ENCODE measurements at regions not wholly inside any gene's neighbourhood (a gene's known extent, or its start where the extent isn't known, plus 50 kb on each side); places are given as distances from the start of the nearest gene placed in this dataset.

DNA sequence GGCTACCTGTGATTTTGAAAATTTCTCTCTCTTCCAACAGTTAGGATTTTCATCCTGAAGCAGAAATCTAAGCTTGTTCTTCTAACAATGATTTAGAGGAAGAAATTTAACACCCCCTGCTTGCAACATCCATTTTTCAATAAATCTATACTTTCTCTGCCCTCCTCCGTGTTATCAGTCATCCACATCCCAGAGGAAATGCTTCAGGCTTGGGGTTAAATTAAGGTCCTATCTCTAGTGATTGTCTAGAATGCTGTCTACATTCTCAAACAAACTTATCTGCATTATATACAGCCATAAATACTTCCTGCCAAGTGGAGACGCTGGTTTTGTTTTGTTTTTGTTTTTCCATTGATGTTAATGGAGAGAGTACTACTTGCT lies 371.0 kb downstream of the CSNK1G3 start:
- DNase-seq: no peak

DNA sequence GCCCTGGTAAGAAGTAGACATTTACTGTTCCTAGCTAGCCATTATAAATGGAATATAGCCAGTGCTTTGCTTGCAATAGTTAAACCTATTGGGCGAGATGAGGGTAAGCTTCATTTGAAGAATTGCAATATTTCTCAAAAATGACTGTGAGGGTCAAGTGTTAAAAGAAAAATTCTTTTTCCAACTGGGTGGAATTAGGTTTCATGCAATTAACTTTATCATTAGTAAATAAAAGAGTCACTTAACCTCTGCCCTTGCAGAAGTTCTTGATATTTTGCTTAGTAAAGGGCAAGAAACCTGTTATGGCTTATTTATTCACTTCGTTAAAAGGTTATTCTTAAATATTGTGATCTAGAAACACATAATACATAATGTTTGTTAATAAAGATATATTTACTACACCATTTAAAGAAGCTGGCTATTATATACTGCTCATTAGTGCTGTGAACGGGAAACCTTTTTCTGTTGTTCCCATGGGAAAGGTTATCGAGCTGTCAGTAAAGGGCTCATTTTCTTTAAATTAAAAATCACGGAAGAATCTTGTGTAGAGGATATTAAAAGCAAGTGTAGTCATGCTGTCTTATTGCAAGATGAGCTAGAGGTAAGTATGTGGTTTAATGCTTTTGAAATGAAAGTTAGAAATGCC lies 370.5 kb downstream of the CSNK1G3 start:
- no peak for DNase-seq

DNA sequence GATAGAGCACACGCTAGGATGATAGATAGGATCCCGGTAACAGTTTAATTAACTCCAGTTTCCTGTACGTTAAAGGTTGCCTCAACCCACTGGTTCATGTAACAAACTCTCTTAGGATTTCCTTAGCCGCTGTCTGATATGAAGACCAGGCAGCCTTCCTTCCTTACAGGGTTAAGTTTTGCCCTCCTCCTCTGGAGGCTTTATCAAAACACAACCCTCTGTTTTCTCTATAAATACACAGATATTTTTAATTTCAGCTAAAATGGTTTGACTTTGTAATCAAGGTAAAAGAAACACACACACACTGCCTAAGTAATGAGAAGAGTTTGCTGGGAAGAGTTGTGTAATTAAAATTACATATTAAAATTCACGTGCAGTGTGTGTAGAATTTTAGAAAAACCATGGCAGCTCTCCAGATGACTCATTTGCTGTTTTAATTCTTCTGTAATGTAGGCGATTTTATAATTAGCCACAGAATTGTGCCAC lies 369.8 kb downstream of the CSNK1G3 start:
- no peak for DNase-seq

GRCh38 chr5:123880875-123881274 lies 368.9 kb downstream of the CSNK1G3 start:
- DNase-seq: no peak

DNA sequence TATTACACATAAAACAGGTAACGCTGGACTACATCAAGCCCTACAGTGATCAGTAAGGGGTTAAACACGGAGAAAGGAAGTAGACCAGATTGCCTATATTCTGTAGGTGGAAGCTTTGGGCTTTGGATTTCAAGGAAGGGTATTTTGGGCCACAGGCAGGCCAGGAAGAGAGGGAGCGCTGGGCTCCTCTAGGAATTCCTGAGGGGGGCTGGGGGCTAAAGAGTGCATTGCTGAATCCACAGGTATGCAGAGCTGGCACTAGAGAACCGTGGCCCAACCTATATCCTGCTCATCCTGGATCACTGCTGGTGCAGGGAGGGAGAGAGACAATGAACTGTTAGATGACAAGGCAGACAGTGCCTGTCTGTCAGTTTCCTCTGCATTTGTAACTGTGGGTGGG lies 367.1 kb downstream of the CSNK1G3 start:
- DNase-seq: no peak

- no peak for DNase-seq
These were observed 364.4 kb downstream of the CSNK1G3 start for GRCh38 chr5:123876276-123876790.

DNA sequence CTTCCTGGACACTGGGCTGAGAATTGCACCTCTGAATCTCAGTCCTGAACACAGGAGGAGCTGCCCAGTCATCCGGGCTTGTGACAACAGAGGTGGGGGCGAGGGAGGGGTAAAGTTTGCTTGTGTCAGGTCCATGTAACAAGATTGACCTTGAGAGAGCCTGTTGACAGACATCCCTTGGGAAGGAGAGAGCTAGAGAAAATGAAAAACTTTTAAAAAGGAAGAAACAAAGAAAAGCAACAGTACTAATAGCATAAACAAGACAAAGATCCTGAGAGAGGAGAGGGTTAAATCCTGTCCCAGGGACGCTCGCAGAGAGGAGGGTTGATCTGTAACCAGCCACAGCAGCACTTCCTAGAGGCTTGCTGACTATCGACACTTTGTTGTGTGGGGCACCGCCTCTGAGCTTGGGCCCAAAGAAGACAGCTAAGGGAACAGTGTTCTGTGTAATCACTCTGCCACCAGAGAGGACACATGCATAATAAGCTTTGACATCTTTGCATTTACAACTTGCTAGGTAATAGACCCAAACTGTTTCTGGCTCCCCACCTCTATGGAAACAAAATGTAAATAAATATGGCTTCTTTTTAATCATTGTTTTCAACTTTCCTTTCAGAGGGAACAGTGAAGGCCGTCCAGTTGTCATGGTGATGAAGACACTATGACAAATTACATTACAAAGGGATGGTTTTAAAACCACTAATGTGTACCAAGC lies 363.7 kb downstream of the CSNK1G3 start:
- no peak for DNase-seq

GRCh38 chr5:123874600-123875201 lies 362.7 kb downstream of the CSNK1G3 start:
- DNase-seq: peak; percentile 1

- DNase-seq: no peak
These were observed 361.9 kb downstream of the CSNK1G3 start for GRCh38 chr5:123873846-123874245.

- DNase-seq: no peak
These were observed 359.4 kb downstream of the CSNK1G3 start for GRCh38 chr5:123871373-123871772.

DNA sequence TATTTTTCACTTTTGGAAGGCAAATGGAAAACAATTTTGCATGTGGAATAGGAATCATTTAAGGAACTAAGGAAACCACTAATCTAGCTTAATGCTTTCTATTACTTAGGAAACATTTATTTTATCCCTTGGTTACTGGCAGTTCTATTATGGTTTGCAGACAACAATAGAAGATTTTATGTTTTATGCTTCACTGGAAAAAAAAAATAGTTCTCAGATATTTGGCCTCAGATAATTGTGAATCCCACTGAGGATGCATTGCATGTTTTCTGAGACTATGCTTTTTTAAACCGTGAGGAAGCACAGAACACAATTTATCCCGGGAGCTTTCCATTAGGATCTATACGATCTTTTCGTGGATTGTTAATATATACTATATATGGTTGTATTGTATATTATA lies 356.9 kb downstream of the CSNK1G3 start:
- no peak for DNase-seq

GRCh38 chr5:123868267-123868666 lies 356.3 kb downstream of the CSNK1G3 start:
- DNase-seq: peak; percentile 46

GRCh38 chr5:123865641-123866040 lies 353.7 kb downstream of the CSNK1G3 start:
- DNase-seq: no peak

DNA sequence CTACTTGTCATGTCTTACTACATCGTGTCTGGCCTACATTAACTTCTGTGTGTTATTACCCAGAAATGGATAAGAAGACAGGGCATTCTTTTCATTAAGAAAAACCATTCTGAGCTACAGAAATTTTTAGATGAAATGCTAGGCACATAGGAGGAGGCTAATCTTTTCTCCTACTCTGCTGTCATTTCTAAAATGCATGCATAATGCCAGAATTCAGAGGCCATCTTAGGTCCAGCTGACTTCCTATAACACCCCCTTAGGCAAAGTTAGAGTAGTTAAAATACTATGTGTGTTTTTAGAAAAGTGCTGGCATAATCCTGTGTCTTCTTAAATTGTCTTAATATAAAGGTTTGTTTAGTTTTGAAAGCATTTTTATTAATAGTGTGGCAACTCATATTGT lies 352.6 kb downstream of the CSNK1G3 start:
- DNase-seq: no peak

DNA sequence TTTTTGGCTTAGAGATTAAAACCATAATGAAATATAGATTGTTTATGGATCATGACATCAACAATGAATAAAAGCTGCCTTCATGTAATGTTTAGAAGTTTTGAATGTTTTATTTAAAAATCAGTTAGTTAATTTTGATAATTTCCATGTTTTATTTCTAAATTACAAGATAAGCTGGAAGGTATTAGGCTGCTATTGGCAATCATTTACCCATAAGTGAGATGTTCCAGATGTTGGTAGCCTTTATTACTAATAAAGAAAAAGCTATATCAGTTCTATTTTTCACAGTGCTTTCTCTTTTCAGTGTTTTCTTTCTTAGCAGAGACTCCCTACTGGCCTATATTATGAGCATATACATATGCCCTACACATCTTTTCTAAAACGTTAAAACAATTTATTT lies 347.0 kb downstream of the CSNK1G3 start:
- no peak for DNase-seq

DNA sequence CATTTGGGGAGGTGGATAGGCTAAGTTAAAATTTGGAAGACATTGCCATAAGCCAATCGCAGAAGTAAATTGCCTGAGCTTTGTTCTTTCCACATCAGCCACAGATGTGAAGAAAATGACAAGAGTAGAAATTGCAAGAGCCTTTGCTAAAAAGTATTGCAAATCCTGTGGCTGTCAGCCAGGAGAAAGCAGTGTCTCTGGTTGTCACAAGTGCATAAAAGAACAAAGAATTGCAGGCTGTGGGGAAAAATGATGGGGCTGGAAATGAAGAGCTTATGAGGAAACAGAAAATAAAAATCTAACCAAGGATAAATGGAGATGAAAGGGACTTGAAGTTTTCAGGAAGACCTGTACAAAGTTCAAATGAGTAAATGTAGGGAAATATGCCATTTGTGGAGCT lies 344.8 kb downstream of the CSNK1G3 start:
- DNase-seq: no peak

- no peak for DNase-seq
These were observed 343.6 kb downstream of the CSNK1G3 start for GRCh38 chr5:123855609-123856008.

- no peak for DNase-seq
These were observed 333.6 kb downstream of the CSNK1G3 start for GRCh38 chr5:123845356-123846100.

DNA sequence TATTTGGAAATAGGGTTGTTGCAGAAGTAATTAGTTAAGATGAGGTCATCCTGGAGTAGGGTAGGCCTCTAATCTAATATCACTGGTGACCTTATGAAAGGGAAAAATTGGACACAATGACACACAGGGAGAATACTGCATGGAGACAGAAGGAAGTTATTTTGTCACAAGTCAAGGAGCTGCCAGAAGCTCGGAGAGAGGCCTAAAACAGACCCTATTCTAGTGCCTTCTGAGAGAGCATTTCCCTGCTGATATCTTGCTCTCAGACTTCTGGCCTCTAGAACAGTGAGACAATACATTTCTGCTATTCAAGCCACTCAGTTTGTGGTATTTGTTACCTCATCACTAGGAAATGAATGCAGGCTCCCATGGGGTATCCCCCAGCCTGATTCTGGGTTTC lies 332.9 kb downstream of the CSNK1G3 start:
- no peak for DNase-seq

DNA sequence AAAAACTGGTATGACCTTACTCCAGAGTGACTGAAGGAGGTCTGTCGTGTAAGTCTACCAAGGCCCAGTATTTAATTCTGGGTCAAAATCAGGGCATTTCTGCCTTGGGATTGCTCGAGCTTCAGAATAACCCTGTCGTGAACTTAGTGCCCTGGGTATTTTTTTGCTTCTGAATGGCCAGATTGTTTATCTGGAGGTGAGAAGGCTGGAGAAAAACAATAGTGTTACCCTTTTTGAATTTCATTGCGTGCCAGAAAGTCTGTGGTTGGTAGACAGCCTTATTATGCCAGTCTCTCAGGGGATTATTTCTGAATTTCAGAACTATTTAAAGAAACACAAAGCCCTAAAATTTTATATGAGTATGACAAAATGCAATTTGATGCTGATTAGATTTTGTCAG lies 323.4 kb downstream of the CSNK1G3 start:
- DNase-seq: no peak

DNA sequence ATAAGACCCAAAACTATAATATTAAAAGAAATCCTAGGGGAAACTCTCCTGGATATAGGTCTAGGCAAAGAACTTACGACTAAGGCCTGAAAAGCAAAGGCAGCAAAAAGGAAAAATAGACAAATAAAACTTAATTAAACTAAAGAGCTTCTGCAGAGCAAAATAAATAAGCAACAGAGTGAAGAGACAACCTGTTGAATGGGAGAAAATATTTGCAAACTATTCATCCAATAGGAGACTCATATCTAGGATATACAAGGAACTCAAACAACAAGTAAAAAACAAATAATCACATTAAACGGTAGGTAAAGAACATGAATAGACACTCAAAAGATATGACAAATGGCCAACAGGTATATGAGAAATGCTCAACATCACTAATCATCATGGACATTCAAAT lies 318.6 kb downstream of the CSNK1G3 start:
- no peak for DNase-seq

DNA sequence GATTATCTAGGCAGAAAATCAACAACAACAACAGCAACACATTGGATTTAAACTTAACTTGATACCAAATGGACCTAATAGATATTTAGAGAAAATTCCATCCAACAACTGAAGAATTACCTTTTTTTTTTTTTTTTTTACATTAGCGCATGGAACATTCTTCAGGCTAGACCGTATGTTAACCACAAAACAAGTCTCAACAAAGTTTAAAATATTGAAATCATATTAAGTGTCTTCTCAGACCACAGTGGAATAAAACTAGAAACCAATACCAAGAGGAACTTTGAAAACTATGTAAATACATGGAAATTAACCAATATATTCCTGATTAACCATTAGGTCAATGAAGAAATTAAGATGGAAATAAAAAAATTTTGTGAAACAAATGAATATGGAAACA lies 315.8 kb downstream of the CSNK1G3 start:
- DNase-seq: no peak

DNA sequence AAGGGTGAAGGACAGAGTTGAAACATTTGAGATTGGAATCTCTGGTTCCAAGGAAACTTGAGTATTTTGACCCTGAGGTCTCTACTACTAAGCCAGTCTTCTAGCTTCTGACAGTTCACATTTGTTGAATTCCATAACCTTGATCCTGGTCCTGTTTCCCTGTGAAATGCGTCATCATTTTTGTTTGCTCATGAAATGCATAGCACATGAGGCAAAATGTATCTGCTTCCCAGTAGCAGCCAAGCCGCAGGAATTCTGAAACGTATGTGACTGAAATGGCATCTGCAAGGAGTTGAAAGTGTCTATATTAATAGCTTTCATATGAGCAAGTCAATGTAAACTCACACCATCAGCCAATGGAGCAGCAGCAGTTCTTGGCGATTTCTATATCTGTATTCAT lies 307.9 kb downstream of the CSNK1G3 start:
- DNase-seq: no peak
